ENCODE measurements at regions not wholly inside any gene's neighbourhood (a gene's known extent, or its start where the extent isn't known, plus 50 kb on each side); places are given as distances from the start of the nearest gene placed in this dataset.

GRCh38 chr1:5477716-5478115, 514.5 kb downstream of the NPHP4 start:
- no peak for DNase-seq
- CTCF ChIA-PET, result no interaction called here
- TF ChIP-seq CTCF (IDR thresholded peaks at IDR 0.05), result no peak
- no peak overlapping the region for H3K4me3 Mint-ChIP-seq
- no peaks in the 10 kb centered on the region for H3K27me3 Mint-ChIP-seq
- H3K9me3 Mint-ChIP-seq, result no peaks in the 10 kb centered on the region
- no peak for ATAC-seq (ENCODE audit: low read depth)
- intact Hi-C loops (cut with micrococcal nuclease), result no loop called here
- H3K27ac Mint-ChIP-seq, result no peak overlapping the region
- H3K36me3 Mint-ChIP-seq (ENCODE audit: low read depth), result no peaks in the 10 kb centered on the region
- no peaks in the 10 kb centered on the region for H3K4me1 Mint-ChIP-seq
- POLR2A ChIA-PET, result no interaction called here

GRCh38 chr1:5475572-5475971, 516.7 kb downstream of the NPHP4 start:
- POLR2A ChIA-PET, result no interaction called here
- no peaks in the 10 kb centered on the region for H3K9me3 Mint-ChIP-seq

DNA sequence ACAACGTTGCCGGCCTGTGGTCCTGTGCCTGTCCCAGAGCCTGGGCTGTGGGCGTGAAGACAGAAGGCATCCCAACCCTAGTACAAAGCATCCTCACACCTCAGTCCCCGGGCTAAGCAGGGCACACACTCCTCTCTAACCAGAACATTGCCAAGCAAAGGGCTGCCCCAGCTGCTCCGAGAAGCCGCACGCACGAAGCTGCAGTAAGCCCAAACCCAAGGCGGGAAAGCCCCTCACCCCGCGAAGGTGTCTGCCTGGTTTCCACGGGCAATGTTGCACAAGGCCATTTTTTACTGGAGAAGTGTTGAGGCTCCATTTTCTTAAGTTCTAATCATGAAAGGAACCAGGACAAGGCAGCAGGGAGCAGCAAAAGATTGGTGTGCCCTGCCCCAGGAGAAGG, 519.0 kb downstream of the NPHP4 start:
- no peak overlapping the region for H3K4me3 Mint-ChIP-seq
- H3K4me1 Mint-ChIP-seq, result no peaks in the 10 kb centered on the region
- H3K9me3 Mint-ChIP-seq, result no peaks in the 10 kb centered on the region
- H3K36me3 Mint-ChIP-seq (ENCODE audit: low read depth), result no peaks in the 10 kb centered on the region
- CTCF ChIA-PET, result no interaction called here
- no peak overlapping the region for H3K27ac Mint-ChIP-seq
- intact Hi-C loops (cut with micrococcal nuclease), result no loop called here
- ATAC-seq (ENCODE audit: low read depth) (no peak), DNase-seq (no peak)
- TF ChIP-seq CTCF (IDR thresholded peaks at IDR 0.05), result no peak
- no peaks in the 10 kb centered on the region for H3K27me3 Mint-ChIP-seq
- POLR2A ChIA-PET, result no interaction called here

More at GRCh38 chr1:5475572-5475971, 516.7 kb downstream of the NPHP4 start:
- DNase-seq, result no peak
- Mint-ChIP-seq H3K36me3 (ENCODE audit: low read depth) (no peaks in the 10 kb centered on the region), H3K4me3 (no peak overlapping the region), H3K4me1 (no peaks in the 10 kb centered on the region), H3K27me3 (no peaks in the 10 kb centered on the region), H3K27ac (no peak overlapping the region)
- TF ChIP-seq CTCF (IDR thresholded peaks at IDR 0.05), result no peak
- CTCF ChIA-PET, result no interaction called here
- no peak for ATAC-seq (ENCODE audit: low read depth)
- intact Hi-C loops (cut with micrococcal nuclease), result no loop called here

GRCh38 chr1:5466487-5466886, 525.7 kb downstream of the NPHP4 start:
- CTCF ChIA-PET, result no interaction called here
- H3K36me3 Mint-ChIP-seq (ENCODE audit: low read depth), result no peaks in the 10 kb centered on the region
- H3K27ac Mint-ChIP-seq, result no peak overlapping the region
- H3K4me3 Mint-ChIP-seq, result no peak overlapping the region
- H3K4me1 Mint-ChIP-seq, result no peaks in the 10 kb centered on the region
- intact Hi-C loops (cut with micrococcal nuclease), result no loop called here
- no peaks in the 10 kb centered on the region for H3K27me3 Mint-ChIP-seq
- no peak for TF ChIP-seq CTCF (IDR thresholded peaks at IDR 0.05)
- DNase-seq (no peak), ATAC-seq (ENCODE audit: low read depth) (no peak)
- POLR2A ChIA-PET, result no interaction called here
- peaks cover 3% of the 10 kb centered on the region for H3K9me3 Mint-ChIP-seq

- ChIA-PET CTCF (no interaction called here), POLR2A (no interaction called here)
Observed at GRCh38 chr1:5465281-5465711, 526.9 kb downstream of the NPHP4 start.

More at GRCh38 chr1:5465281-5465711, 526.9 kb downstream of the NPHP4 start:
- TF ChIP-seq CTCF (IDR thresholded peaks at IDR 0.05), result no peak
- no peak for DNase-seq
- no peaks in the 10 kb centered on the region for H3K4me1 Mint-ChIP-seq
- ATAC-seq (ENCODE audit: low read depth), result no peak
- no peak overlapping the region for H3K4me3 Mint-ChIP-seq
- H3K27ac Mint-ChIP-seq, result no peak overlapping the region
- H3K27me3 Mint-ChIP-seq, result no peaks in the 10 kb centered on the region
- H3K9me3 Mint-ChIP-seq, result peaks cover 5% of the 10 kb centered on the region
- H3K36me3 Mint-ChIP-seq (ENCODE audit: low read depth), result no peaks in the 10 kb centered on the region
- intact Hi-C loops (cut with micrococcal nuclease), result no loop called here

Measured in activated B cell treated with CpG ODN at 0.5 μM for 24 hours (primary cell).